ENCODE measurements at regions not wholly inside any gene's neighbourhood (a gene's known extent, or its start where the extent isn't known, plus 50 kb on each side); places are given as distances from the start of the nearest gene placed in this dataset.

DNA sequence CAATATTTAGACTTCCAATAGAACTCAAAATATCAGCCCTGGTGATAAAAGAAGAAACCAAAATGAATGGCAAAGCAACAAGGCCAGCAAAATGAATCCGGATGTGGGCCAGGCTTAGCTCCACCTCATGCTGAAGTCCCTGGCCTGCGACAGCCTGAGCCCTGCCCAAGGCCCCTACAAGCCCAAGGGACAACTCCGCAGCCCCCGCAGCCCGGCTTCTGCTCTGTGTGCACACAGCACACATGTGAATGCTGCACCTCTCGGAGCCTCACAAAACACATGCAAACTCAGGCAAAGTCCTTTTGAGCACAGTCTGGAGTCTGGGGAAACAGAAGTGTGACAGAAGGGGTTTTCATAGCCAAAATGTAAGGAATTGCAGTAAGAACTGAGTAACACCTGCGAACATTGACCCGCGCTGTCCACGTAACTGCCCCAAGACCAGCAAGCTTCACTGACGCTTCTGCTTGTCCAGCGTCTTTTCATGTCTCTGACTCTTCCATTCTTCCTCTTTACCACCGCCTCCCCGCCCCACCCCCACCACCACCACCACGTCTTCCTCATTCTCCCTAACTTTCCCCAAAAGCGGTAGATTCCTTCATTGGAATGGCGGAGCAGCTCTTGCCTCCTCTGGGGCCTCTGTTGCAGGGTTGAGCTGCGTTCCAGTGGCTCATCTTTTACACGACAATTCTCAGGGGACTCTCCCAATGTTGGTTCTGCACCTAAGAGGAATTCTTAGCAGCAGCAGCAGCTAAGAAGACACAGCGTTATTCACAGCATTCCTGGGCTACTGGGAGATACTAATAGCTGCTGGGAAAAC is 136.4 kb upstream of the COPS8 start:
- Mint-ChIP-seq H3K4me3 (no peak overlapping the region), H3K27ac (no peak overlapping the region), H3K36me3 (no peaks in the 10 kb centered on the region), H3K9me3 (peaks cover 3% of the 10 kb centered on the region), H3K4me1 (no peaks in the 10 kb centered on the region), H3K27me3 (peaks cover 2% of the 10 kb centered on the region)
- DNase-seq = no peak
- no peak for ATAC-seq (ENCODE audit: low read depth)
- POLR2A ChIA-PET = no interaction called here

DNA sequence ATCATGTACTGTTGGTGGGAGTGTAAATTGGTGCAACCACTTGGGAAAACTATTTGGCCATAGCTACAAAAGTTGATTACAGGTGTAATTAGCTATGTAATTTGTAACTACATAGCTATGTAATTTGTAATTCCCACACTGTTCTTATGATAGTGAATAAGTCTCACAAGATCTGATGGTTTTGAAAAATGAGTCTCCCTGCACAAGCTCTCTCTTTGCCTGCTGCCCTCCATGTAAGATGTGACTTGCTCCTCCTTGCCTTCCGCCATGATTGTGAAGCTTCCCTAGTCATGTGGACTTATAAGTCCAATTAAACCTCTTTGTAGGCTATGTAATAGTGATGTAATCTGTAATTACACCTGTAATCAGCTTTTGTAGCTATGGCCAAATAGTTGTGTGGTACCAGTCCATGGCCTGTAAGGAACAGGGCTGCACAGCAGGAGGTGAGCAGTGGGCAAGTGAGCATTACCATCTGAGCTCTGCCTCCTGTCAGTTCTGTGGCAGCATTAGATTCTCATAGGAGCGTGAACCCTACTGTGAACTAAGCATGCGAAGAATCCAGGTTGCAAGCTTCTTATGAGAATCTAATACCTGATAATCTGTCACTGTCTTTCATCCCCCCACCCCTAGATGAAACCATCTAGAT is 133.7 kb upstream of the COPS8 start:
- Mint-ChIP-seq H3K4me1 (peaks cover 3% of the 10 kb centered on the region), H3K4me3 (no peak overlapping the region), H3K27ac (no peak overlapping the region), H3K27me3 (peaks cover 7% of the 10 kb centered on the region), H3K36me3 (no peaks in the 10 kb centered on the region), H3K9me3 (peaks cover 3% of the 10 kb centered on the region)
- no peak for DNase-seq
- ATAC-seq (ENCODE audit: low read depth) = no peak
- POLR2A ChIA-PET = no interaction called here

DNA sequence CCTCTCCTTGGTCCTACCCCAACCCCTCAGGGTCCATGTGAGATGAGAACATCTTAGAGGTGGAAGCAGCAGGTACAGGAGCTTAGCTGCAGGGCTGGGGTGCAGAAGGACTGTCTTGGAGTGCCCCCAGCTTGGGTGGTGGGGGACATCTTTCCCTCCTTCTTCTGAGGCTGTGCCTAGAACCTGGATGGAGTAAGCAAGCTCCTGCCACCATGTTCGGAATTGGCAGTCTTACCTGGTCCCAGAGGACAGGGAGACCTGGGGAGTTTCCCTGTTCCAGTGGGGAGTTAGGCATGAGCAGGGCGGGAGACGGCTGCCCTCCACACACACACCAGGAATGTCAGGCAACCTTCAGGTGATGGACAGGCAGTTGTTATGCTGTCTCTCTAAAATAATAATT is 131.0 kb upstream of the COPS8 start:
- ATAC-seq (ENCODE audit: low read depth) = no peak
- POLR2A ChIA-PET = no interaction called here
- H3K4me1 Mint-ChIP-seq = peaks cover 3% of the 10 kb centered on the region
- no peak overlapping the region for H3K4me3 Mint-ChIP-seq
- peaks cover 7% of the 10 kb centered on the region for H3K27me3 Mint-ChIP-seq
- no peaks in the 10 kb centered on the region for H3K36me3 Mint-ChIP-seq
- DNase-seq = no peak
- no peak overlapping the region for H3K27ac Mint-ChIP-seq
- peaks cover 3% of the 10 kb centered on the region for H3K9me3 Mint-ChIP-seq

DNA sequence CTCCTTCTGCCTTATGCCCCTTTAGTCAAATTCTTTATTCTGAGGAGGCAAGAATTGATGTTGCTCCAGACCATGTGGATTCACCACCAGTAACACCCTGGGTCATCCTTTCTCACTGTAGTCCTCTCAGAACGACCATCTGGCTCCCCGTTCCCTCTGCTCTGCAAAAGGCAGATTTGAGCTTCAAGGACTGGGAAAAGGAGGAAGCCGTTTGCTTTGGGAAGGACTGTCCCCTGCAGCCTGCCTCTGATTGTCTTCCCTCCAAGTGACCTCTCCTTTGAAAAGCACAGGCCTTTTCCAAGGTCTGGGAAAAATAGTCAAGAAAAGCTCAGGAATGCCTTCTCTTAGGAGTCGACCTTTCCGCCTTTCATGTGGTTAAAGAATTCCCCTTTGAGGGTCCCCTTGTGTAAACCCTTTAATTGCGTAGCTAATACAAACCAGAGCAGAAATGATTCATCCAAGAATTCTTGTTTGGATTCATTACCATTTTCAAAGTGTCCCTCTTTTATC is 130.1 kb upstream of the COPS8 start:
- Mint-ChIP-seq H3K27me3 (peaks cover 5% of the 10 kb centered on the region), H3K9me3 (peaks cover 3% of the 10 kb centered on the region), H3K4me1 (peaks cover 3% of the 10 kb centered on the region), H3K27ac (no peak overlapping the region), H3K36me3 (no peaks in the 10 kb centered on the region), H3K4me3 (no peak overlapping the region)
- POLR2A ChIA-PET = no interaction called here
- no peak for ATAC-seq (ENCODE audit: low read depth)
- no peak for DNase-seq

DNA sequence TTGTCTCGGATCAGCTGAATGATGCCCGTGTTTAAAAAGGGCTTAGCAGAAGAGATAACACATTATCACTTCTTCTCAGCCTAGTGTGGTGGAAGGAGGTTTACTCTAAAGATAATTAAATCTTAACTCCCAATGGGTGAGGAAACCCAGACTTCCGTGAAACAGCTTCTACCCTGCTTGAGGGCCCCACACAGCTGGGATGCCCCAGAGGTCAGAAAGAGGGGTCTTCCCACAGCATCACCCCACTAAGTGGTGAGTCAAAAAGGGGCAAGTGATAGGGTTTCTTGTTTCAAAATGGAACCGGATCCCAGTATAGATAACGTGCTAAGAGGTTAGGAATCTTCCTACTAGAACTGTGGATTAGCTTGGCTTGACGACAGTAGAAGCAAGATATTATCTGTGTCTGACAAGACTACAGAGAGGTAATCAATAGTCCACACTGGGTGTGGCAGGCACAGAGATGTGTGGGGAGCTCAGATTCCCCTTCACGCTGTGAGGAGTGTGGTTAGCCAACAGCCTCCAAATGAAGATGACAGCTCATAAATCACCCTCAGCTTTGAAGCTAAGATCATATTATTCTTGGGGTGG is 129.6 kb upstream of the COPS8 start:
- Mint-ChIP-seq H3K27me3 (peaks cover 5% of the 10 kb centered on the region), H3K27ac (no peak overlapping the region), H3K36me3 (no peaks in the 10 kb centered on the region), H3K4me3 (no peak overlapping the region), H3K9me3 (peaks cover 3% of the 10 kb centered on the region), H3K4me1 (peaks cover 3% of the 10 kb centered on the region)
- no peak for DNase-seq
- POLR2A ChIA-PET = no interaction called here
- peak; percentile 26 for ATAC-seq (ENCODE audit: low read depth)

DNA sequence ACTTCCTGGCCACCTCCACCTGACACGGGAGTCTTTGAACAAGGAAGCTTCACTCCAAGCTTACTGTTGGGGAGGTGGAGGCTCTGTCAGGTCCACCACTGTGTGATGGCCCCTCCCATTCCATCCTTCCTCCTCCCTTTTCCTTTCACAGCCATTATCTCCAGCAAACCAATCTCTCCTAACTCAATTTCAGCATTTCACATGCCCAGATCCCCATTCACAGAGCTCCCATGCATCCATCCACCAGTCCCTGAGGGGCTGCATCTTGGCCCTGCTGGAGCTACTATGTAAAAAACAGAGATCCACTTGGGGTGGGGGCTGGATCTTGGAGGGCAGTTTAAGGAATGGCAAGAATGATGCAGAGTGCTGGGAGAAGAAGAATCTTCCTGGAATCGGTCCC is 129.0 kb upstream of the COPS8 start:
- peaks cover 5% of the 10 kb centered on the region for H3K27me3 Mint-ChIP-seq
- DNase-seq = no peak
- H3K4me1 Mint-ChIP-seq = peaks cover 3% of the 10 kb centered on the region
- H3K36me3 Mint-ChIP-seq = no peaks in the 10 kb centered on the region
- POLR2A ChIA-PET = no interaction called here
- no peak for ATAC-seq (ENCODE audit: low read depth)
- no peak overlapping the region for H3K27ac Mint-ChIP-seq
- peaks cover 1% of the 10 kb centered on the region for H3K9me3 Mint-ChIP-seq
- no peak overlapping the region for H3K4me3 Mint-ChIP-seq

DNA sequence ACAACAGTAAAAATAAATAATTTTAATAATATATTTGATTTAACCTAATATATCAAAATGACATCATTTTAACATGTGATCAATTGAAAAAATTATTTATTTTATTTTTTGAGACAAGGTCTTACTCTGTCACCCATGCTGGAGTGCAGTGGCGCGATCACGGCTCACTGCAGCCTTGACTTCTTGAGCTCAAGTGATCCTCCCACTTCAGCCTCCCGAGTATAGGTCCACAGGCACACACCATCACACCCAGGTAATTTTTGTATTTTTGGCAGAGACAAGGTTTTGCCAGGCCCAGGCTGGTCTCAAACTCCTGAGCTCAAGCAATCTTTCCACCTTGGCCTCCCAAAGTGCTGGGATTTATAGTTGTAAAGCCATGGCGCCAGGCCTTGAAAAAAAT is 126.7 kb upstream of the COPS8 start:
- ATAC-seq (ENCODE audit: low read depth) = no peak
- Mint-ChIP-seq H3K36me3 (no peaks in the 10 kb centered on the region), H3K27me3 (peaks cover 5% of the 10 kb centered on the region)

DNA sequence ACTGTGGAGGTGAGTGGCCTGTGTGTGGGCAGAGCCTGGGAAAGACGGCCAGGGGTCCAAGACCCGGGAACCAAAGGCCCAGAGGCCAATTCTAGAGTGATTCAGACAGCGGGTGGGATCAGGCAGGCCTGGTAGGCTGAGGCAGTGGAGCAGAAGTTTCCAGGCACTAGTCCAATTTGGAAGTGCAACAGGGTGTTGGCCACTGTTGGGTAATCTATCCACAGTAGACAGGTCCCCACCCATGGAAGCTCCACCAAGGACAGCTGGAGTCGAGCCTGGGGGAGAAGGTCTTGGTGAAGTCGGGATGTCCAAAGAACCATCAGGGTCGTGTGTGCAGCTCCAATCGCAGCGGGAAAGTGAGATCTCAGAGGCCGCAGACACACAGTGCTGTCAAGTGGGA is 125.8 kb upstream of the COPS8 start:
- Mint-ChIP-seq H3K9me3 (no peaks in the 10 kb centered on the region), H3K4me1 (peaks cover 3% of the 10 kb centered on the region), H3K27ac (no peak overlapping the region), H3K36me3 (no peaks in the 10 kb centered on the region), H3K27me3 (peaks cover 5% of the 10 kb centered on the region), H3K4me3 (no peak overlapping the region)
- ATAC-seq (ENCODE audit: low read depth) (no peak), DNase-seq (no peak)
- POLR2A ChIA-PET = no interaction called here

More for the DNA sequence above, 126.7 kb upstream of the COPS8 start:
- POLR2A ChIA-PET = no interaction called here
- Mint-ChIP-seq H3K27ac (no peak overlapping the region), H3K4me3 (no peak overlapping the region), H3K4me1 (peaks cover 3% of the 10 kb centered on the region), H3K9me3 (no peaks in the 10 kb centered on the region)
- no peak for DNase-seq

DNA sequence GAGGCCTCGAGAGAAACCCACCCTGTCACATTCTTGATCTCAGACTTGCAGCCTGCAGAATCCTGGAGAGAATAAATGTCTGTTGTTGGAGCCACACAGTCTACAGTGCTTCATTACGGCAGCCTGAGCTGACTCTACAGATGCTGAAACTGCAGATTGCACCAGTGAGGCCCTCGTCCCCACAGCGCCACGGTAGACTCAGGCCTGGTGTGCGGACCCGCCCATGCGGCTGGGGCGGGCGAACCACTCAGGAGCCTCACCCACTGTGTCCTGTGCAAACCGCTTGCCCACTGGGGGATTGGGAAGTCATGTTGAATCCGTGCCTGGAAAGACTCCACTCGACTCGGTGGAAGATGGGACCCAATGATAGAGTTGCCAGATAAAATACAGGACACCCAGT is 125.2 kb upstream of the COPS8 start:
- POLR2A ChIA-PET = no interaction called here
- Mint-ChIP-seq H3K9me3 (no peaks in the 10 kb centered on the region), H3K27me3 (peaks cover 2% of the 10 kb centered on the region), H3K27ac (no peak overlapping the region), H3K4me3 (no peak overlapping the region), H3K36me3 (no peaks in the 10 kb centered on the region), H3K4me1 (peaks cover 3% of the 10 kb centered on the region)
- ATAC-seq (ENCODE audit: low read depth) = no peak
- no peak for DNase-seq

DNA sequence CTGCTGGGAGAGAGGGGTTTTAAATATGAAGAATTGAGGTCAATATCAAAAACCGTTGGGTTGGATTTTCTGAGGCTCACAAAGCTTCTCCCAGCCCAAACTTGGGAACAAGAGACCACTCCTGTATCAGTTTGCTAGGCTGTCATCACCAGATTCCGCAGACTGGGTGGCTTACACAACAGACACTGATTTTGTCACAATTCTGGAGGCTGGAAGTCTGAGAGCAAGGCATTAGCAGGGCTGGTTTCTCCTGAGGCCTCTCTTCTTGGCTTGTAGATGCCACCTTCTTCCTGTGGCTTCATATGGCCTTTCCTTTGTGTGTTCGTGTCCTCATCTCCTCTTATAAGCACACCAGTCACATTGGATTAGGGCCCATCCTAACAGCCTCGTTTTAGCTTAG is 122.9 kb upstream of the COPS8 start:
- DNase-seq (no peak), ATAC-seq (ENCODE audit: low read depth) (no peak)
- no peak overlapping the region for H3K27ac Mint-ChIP-seq
- POLR2A ChIA-PET = no interaction called here
- H3K4me1 Mint-ChIP-seq = peaks cover 8% of the 10 kb centered on the region
- no peaks in the 10 kb centered on the region for H3K9me3 Mint-ChIP-seq
- peaks cover 1% of the 10 kb centered on the region for H3K36me3 Mint-ChIP-seq
- no peak overlapping the region for H3K4me3 Mint-ChIP-seq
- no peaks in the 10 kb centered on the region for H3K27me3 Mint-ChIP-seq

DNA sequence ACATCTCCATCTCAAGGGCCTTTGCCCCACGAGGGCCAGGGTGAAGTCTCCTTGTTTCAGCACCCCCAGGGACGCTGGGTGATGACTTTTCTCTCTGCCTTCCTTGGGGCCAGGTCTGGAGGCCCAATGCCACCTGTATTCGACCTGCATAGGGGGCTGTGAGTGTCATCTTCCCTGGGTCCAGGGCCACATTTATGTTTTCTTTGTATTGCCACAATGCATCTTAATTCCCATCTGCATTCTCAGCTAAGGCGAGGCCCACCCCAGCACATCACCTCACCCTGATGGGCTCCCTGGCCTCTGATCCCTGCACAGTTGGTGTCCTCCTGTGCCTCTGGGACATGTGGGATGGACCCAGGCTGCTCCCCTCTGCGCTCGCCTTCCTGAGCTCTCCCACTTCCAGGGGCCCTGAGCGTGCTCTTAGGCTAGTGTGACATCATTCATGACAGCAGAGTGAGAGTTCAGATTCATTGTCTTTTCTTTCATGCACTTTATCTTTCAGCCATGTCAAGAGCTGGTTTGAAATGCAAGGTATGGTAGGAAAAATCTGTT is 122.0 kb upstream of the COPS8 start:
- H3K27me3 Mint-ChIP-seq = no peaks in the 10 kb centered on the region
- peaks cover 14% of the 10 kb centered on the region for H3K4me1 Mint-ChIP-seq
- peaks cover 1% of the 10 kb centered on the region for H3K36me3 Mint-ChIP-seq
- no peak overlapping the region for H3K27ac Mint-ChIP-seq
- no peak for DNase-seq
- no peak overlapping the region for H3K4me3 Mint-ChIP-seq
- no peaks in the 10 kb centered on the region for H3K9me3 Mint-ChIP-seq
- POLR2A ChIA-PET = no interaction called here
- no peak for ATAC-seq (ENCODE audit: low read depth)

DNA sequence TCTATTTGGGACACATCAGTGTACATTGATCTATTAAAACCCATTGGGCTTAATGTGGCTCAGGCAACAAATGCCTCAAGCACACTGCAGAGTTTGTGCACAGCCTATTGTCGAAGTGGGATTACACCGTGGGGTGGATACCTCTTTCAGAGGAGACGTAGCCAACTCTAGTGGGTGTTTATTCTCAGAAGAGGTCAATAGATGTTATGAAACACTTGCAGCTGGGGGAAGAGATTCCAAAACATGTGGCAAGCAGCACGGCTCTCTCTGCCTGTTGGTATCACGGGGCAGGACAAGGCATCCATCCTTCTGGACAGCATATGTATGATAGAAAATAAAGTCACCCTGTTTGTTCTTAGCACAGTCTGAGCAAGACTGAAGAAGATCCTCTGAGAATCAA is 121.4 kb upstream of the COPS8 start:
- DNase-seq (no peak), ATAC-seq (ENCODE audit: low read depth) (no peak)
- H3K36me3 Mint-ChIP-seq = peaks cover 1% of the 10 kb centered on the region
- H3K4me1 Mint-ChIP-seq = peaks cover 18% of the 10 kb centered on the region
- no peak overlapping the region for H3K27ac Mint-ChIP-seq
- no peaks in the 10 kb centered on the region for H3K9me3 Mint-ChIP-seq
- POLR2A ChIA-PET = no interaction called here
- no peaks in the 10 kb centered on the region for H3K27me3 Mint-ChIP-seq
- no peak overlapping the region for H3K4me3 Mint-ChIP-seq

DNA sequence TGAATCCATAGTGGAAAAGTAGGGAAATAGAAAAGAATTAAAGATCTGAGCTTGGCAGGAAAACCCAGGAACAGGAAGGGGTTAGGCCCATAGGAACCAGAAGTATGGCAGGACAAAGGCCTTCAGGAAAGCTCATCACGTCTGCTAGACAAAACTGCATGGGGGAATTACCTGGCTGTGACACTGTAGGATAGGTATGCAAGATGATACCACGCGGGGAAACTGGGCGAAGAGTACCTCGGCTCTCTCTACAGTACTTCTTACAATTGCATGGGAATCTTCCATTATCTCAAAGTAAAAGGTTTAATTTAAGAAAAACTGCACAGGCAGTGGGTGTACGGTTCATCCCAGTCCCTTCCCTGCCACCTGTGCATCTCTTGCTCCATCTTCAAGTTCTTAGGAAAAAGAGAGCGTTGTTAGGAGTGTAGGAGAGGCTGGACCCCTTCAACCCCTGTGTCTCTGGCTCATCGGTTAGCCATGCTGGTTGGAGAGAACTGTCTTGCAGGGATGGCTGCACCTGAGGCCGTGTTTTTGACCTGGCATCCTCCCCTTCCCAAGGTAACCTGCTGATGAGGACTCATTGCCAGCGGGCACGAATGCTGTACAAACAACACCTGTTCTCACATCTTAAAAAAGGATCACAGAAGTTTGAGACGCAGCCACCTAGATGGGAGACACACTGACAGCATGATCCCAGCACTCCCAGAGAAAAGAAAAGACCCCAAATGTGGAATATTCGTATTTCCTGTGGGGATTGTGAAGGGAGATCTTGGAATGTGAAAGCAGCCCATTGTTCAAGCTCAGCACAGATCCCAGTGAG is 120.5 kb upstream of the COPS8 start:
- H3K9me3 Mint-ChIP-seq = no peaks in the 10 kb centered on the region

More for the DNA sequence above, 120.5 kb upstream of the COPS8 start:
- ATAC-seq (ENCODE audit: low read depth) = no peak
- Mint-ChIP-seq H3K4me3 (no peak overlapping the region), H3K4me1 (peaks cover 27% of the 10 kb centered on the region), H3K36me3 (peaks cover 1% of the 10 kb centered on the region), H3K27ac (no peak overlapping the region), H3K27me3 (no peaks in the 10 kb centered on the region)
- POLR2A ChIA-PET = no interaction called here
- no peak for DNase-seq
